Spleen (tissue), 11 donors: ENCODE measurements at regions not wholly inside any gene's neighbourhood (a gene's known extent, or its start where the extent isn't known, plus 50 kb on each side); places are given as distances from the start of the nearest gene placed in this dataset.
"Not testable (repeated sequence)": the region's sequence is repeated elsewhere in the genome, so short reads cannot be mapped to it uniquely, and the experiment has no call there.

Source experiments
- DNase-seq: peaks from one replicate; pipeline ENCODE4 v3.0.0-alpha.2; 2020
- H3K27ac ChIP-seq, 8 donors: fragments of 200-600 bp; sonication (generic) in 7 of 8; 1 replicate in 4 of 8; 2 replicates in 4 of 8; pipeline versions ENCODE4 v1.5.0 to v1.8.0; 2016 to 2021; ENCODE audit warnings: inconsistent platforms in 4 of 8, mild to moderate bottlenecking in 4 of 8, moderate library complexity in 1 of 8
- H3K27me3 ChIP-seq, 7 donors: fragments of 200-600 bp; sonication (generic) in 6 of 7; replicated peaks in 1 of 7; 1 replicate in 4 of 7; 2 replicates in 3 of 7; pipeline versions ENCODE4 v1.5.0 to v1.8.0; 2016 to 2021; ENCODE audit warnings: inconsistent platforms in 3 of 7, mild to moderate bottlenecking in 1 of 7
- H3K36me3 ChIP-seq, 6 donors: fragments of 200-600 bp; sonication (generic) in 5 of 6; 1 replicate in 4 of 6; 2 replicates in 2 of 6; pipeline versions ENCODE4 v1.5.0 to v1.8.0; 2016 to 2021; ENCODE audit warnings: inconsistent platforms in 2 of 6
- H3K4me1 ChIP-seq, 6 donors: fragments of 200-600 bp; sonication (generic) in 5 of 6; 1 replicate in 3 of 6; 2 replicates in 3 of 6; pipeline versions ENCODE4 v1.5.0 to v1.8.0; 2016 to 2021; ENCODE audit warnings: inconsistent platforms in 3 of 6
- H3K4me3 ChIP-seq, 8 donors: fragments of 200-600 bp; sonication (generic) in 7 of 8; 1 replicate in 4 of 8; 2 replicates in 4 of 8; pipeline versions ENCODE4 v1.5.0 to v1.8.0; 2016 to 2021; ENCODE audit warnings: inconsistent platforms in 4 of 8, mild to moderate bottlenecking in 4 of 8, moderate library complexity in 2 of 8
- H3K9me3 ChIP-seq, 8 donors: fragments of 200-600 bp; sonication (generic) in 7 of 8; 1 replicate in 4 of 8; 2 replicates in 4 of 8; pipeline versions ENCODE4 v1.5.0 to v1.8.0; 2016 to 2021; ENCODE audit warnings: inconsistent platforms in 4 of 8
- POLR2A ChIP-seq, 3 donors: fragments of 450-650 bp; IDR thresholded peaks; one replicate each; pipeline ENCODE4 v1.5.1; 2017; ENCODE audit warnings: antibody characterized with exemption in 3 of 3, mild to moderate bottlenecking in 1 of 3
- POLR2AphosphoS5 ChIP-seq, 3 donors: sonication (generic); formaldehyde crosslinking; IDR thresholded peaks; one replicate each; pipeline ENCODE4 v1.5.1; 2017; ENCODE audit warnings: antibody characterized with exemption in 3 of 3
- whole genome bisulfite sequencing, 5 donors: extraction: QIAGEN DNeasy Blood & Tissue Kit in 3 of 5; methylation state at CpG; one replicate each; pipeline versions ENCODE4 v1.1.5 to v1.1.7; 2013 to 2018; 5-methylcytosine and 5-hydroxymethylcytosine counted together
- intact Hi-C: fragments of 100-400 bp; cut with DNase I; formaldehyde crosslinking; loops from one replicate; pipeline ENCODE4 v1.15.0; 2023; ENCODE audit warnings: low total_unique reads
- TF ChIP-seq, protein P1 (sequence below), 11 experiments: fragments of 200-600 bp in 7 of 11; fragments of 450-650 bp in 4 of 11; sonication (generic) in 4 of 11; IDR thresholded peaks in 8 of 11; conservative IDR thresholded peaks in 3 of 11; 1 replicate in 7 of 11; 2 replicates in 4 of 11; pipeline versions ENCODE4 v1.4.0 to v1.8.0; 2016 to 2021; ENCODE audit warnings: antibody characterized with exemption in 11 of 11, inconsistent platforms in 4 of 11, mild to moderate bottlenecking in 1 of 11
- donor health status: healthy with polysubstance abuse.
- donor health status: DM: no; HTN: no; CAD: no; lungs with moderate emphysema.
- donor health status: DM: no; HTN: no; CAD: no.
- donor health status: Bipolar disorder and iron deficiency.
- donor health status: healthy.
- donor health status: DM: no; HTN: no; CAD: no.
- donor health status: DM: yes; HTN: yes; CAD: no.

- no peak for DNase-seq
- H3K4me3 ChIP-seq: no peak overlapping the region
- peaks cover 0 to 14% (median 2%) of the 10 kb centered on the region in 6 donors for H3K4me1 ChIP-seq
- TF ChIP-seq POLR2A (IDR thresholded peaks at IDR 0.05): no peak
- TF ChIP-seq POLR2AphosphoS5 (IDR thresholded peaks at IDR 0.05): no peak
- TF ChIP-seq, protein P1, sequence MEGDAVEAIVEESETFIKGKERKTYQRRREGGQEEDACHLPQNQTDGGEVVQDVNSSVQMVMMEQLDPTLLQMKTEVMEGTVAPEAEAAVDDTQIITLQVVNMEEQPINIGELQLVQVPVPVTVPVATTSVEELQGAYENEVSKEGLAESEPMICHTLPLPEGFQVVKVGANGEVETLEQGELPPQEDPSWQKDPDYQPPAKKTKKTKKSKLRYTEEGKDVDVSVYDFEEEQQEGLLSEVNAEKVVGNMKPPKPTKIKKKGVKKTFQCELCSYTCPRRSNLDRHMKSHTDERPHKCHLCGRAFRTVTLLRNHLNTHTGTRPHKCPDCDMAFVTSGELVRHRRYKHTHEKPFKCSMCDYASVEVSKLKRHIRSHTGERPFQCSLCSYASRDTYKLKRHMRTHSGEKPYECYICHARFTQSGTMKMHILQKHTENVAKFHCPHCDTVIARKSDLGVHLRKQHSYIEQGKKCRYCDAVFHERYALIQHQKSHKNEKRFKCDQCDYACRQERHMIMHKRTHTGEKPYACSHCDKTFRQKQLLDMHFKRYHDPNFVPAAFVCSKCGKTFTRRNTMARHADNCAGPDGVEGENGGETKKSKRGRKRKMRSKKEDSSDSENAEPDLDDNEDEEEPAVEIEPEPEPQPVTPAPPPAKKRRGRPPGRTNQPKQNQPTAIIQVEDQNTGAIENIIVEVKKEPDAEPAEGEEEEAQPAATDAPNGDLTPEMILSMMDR (IDR thresholded peaks at IDR 0.05 in 8 of 11, conservative IDR thresholded peaks at IDR 0.05 in 3 of 11): no peak
- H3K9me3 ChIP-seq: no peaks in the 10 kb centered on the region
- H3K36me3 ChIP-seq: no peaks in the 10 kb centered on the region
- intact Hi-C loops: no loop called here
- no peaks in the 10 kb centered on the region for H3K27me3 ChIP-seq
- H3K27ac ChIP-seq: peak overlapping the region in 5 of 8 donors; percentile 2 to 48 (median 43)
- WGBS, 5 donors: 55 to 67% (median 61%) methylated on average over 8 of the region's 8 CpGs
Measured at GRCh38 chr6:90890683-90891330, 303.9 kb upstream of the MAP3K7 start.

DNA sequence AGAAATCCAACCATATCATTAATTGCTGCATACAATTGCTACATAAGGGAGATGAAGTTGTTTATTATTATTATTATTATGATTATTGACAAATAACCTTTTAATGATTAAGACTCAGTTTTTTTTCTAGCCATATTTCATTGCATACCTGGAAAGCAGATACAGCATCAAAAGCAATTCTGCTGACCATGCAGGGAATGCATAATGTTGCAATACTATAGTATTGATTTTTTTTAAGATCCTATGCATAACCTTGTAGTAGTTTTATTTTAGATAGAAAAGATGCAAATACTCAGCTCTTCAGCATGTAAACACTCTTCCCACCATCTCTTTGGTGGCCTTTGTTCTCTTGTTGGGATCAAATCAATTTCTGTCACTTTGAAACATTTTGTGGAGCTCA is 300.9 kb upstream of the MAP3K7 start:
- H3K4me3 ChIP-seq: no peak overlapping the region
- H3K9me3 ChIP-seq: peaks cover 0 to 15% (median 5%) of the 10 kb centered on the region in 8 donors
- TF ChIP-seq, protein P1 (IDR thresholded peaks at IDR 0.05 in 8 of 11, conservative IDR thresholded peaks at IDR 0.05 in 3 of 11): no peak
- no peak for TF ChIP-seq POLR2AphosphoS5 (IDR thresholded peaks at IDR 0.05)
- H3K36me3 ChIP-seq: no peaks in the 10 kb centered on the region
- DNase-seq: no peak
- H3K27me3 ChIP-seq: no peaks in the 10 kb centered on the region
- intact Hi-C loops: no loop called here
- H3K27ac ChIP-seq: no peak overlapping the region
- peaks cover 0 to 5% (median 0%) of the 10 kb centered on the region in 6 donors for H3K4me1 ChIP-seq

- WGBS, 5 donors: 86 to 92% (median 88%) methylated on average over 6 to 10 of the region's 10 CpGs
- DNase-seq: no peak
- TF ChIP-seq, protein P1 (IDR thresholded peaks at IDR 0.05 in 8 of 11, conservative IDR thresholded peaks at IDR 0.05 in 3 of 11): no peak
- TF ChIP-seq POLR2AphosphoS5 (IDR thresholded peaks at IDR 0.05) (no peak), POLR2A (IDR thresholded peaks at IDR 0.05) (no peak)
- H3K27me3 ChIP-seq: no peaks in the 10 kb centered on the region
- H3K9me3 ChIP-seq: peaks cover 0 to 32% (median 9%) of the 10 kb centered on the region in 8 donors
- intact Hi-C loops: no loop called here
- no peak overlapping the region for H3K4me3 ChIP-seq
- peaks cover 0 to under 1% (median 0%) of the 10 kb centered on the region in 6 donors for H3K4me1 ChIP-seq
- no peak overlapping the region for H3K27ac ChIP-seq
- H3K36me3 ChIP-seq: no peaks in the 10 kb centered on the region
Measured at GRCh38 chr6:90885611-90886056, 298.8 kb upstream of the MAP3K7 start.

DNA sequence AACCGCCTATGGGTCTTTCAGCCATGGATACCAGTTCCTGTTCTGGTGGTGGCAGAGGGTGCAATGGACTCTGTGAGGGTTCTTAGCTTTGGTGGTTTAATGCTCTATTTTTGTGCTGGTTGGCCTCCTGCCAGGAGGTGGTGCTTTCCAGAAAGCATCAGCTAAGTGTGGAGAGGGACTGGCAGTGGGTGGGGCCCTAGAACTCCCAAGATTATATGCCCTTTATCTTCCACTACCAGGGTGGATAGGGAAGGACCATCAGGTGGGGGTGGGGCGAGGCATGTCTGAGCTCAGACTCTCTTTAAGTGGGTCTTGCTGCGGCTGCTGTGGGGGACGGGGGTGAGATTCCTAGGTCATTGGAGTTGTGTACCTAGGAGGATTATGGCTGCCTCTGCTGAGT is 298.3 kb upstream of the MAP3K7 start:
- H3K36me3 ChIP-seq, intact Hi-C loops, H3K27ac ChIP-seq, DNase-seq, H3K27me3 ChIP-seq, H3K4me3 ChIP-seq, H3K4me1 ChIP-seq: not testable (repeated sequence)
- peaks cover 0 to 34% (median 9%) of the 10 kb centered on the region in 8 donors for H3K9me3 ChIP-seq
- 79 to 98% (median 91%) methylated on average over 4 of the region's 4 CpGs for WGBS, 5 donors
